ENCODE measurements at regions not wholly inside any gene's neighbourhood (a gene's known extent, or its start where the extent isn't known, plus 50 kb on each side); places are given as distances from the start of the nearest gene placed in this dataset.
"Not testable (repeated sequence)": the region's sequence is repeated elsewhere in the genome, so short reads cannot be mapped to it uniquely, and the experiment has no call there.

GRCh38 chr3:159364511-159364910 lies 562.7 kb downstream of the MFSD1 start:
- ATAC-seq (replicated peaks; ENCODE audit: extremely low read depth, poor library complexity, severe bottlenecking): no peak
- Mint-ChIP-seq H3K27me3 (no peaks in the 10 kb centered on the region), H3K4me1 (no peaks in the 10 kb centered on the region), H3K36me3 (ENCODE audit: insufficient read depth) (no peaks in the 10 kb centered on the region), H3K4me3 (no peak overlapping the region), H3K9me3 (peaks cover 11% of the 10 kb centered on the region), H3K27ac (ENCODE audit: low read depth) (no peak overlapping the region)
- no peak for DNase-seq (ENCODE audit: low spot score in 2 of 2)

DNA sequence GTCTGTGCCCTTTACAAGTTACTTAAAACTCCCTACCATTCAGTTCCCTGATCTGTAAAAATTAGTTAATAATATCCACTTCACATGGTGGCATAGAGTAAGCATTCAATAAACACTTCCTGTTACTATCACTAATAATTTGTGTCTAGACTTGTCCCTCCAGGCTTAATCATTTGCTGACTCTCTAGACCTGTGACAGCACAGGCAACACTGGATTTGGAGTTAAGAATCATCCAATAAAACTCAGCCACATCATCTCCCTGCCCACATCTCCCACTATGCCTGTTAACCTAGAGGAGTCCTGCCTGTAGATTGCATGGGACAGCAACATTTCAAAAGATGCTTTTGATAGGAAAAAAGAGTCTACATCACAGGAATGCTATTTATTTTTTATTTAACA lies 564.6 kb downstream of the MFSD1 start:
- ATAC-seq (replicated peaks; ENCODE audit: extremely low read depth, poor library complexity, severe bottlenecking): no peak
- Mint-ChIP-seq H3K36me3 (ENCODE audit: insufficient read depth) (no peaks in the 10 kb centered on the region), H3K27ac (ENCODE audit: low read depth) (no peak overlapping the region), H3K4me3 (no peak overlapping the region), H3K27me3 (no peaks in the 10 kb centered on the region), H3K9me3 (peaks cover 11% of the 10 kb centered on the region), H3K4me1 (no peaks in the 10 kb centered on the region)
- DNase-seq (ENCODE audit: low spot score in 2 of 2): no peak

GRCh38 chr3:159371961-159372360 lies 570.1 kb downstream of the MFSD1 start:
- Mint-ChIP-seq H3K9me3 (peaks cover 15% of the 10 kb centered on the region), H3K4me3 (no peak overlapping the region), H3K36me3 (ENCODE audit: insufficient read depth) (no peaks in the 10 kb centered on the region), H3K27me3 (no peaks in the 10 kb centered on the region), H3K4me1 (no peaks in the 10 kb centered on the region), H3K27ac (ENCODE audit: low read depth) (no peak overlapping the region)
- DNase-seq (ENCODE audit: low spot score in 2 of 2) (no peak), ATAC-seq (replicated peaks; ENCODE audit: extremely low read depth, poor library complexity, severe bottlenecking) (no peak)

GRCh38 chr3:159378396-159379194 lies 576.7 kb downstream of the MFSD1 start:
- H3K27ac Mint-ChIP-seq (ENCODE audit: low read depth): no peak overlapping the region
- no peaks in the 10 kb centered on the region for H3K4me1 Mint-ChIP-seq
- no peak for ATAC-seq (replicated peaks; ENCODE audit: extremely low read depth, poor library complexity, severe bottlenecking)
- no peaks in the 10 kb centered on the region for H3K27me3 Mint-ChIP-seq
- no peak for DNase-seq (ENCODE audit: low spot score in 2 of 2)
- no peak overlapping the region for H3K4me3 Mint-ChIP-seq
- H3K36me3 Mint-ChIP-seq (ENCODE audit: insufficient read depth): no peaks in the 10 kb centered on the region
- peaks cover 4% of the 10 kb centered on the region for H3K9me3 Mint-ChIP-seq

GRCh38 chr3:159380891-159381290 lies 579.0 kb downstream of the MFSD1 start:
- no peaks in the 10 kb centered on the region for H3K27me3 Mint-ChIP-seq
- DNase-seq (ENCODE audit: low spot score in 2 of 2) (no peak), ATAC-seq (replicated peaks; ENCODE audit: extremely low read depth, poor library complexity, severe bottlenecking) (no peak)
- no peak overlapping the region for H3K27ac Mint-ChIP-seq (ENCODE audit: low read depth)
- no peaks in the 10 kb centered on the region for H3K4me1 Mint-ChIP-seq
- no peak overlapping the region for H3K4me3 Mint-ChIP-seq
- peaks cover 2% of the 10 kb centered on the region for H3K9me3 Mint-ChIP-seq
- H3K36me3 Mint-ChIP-seq (ENCODE audit: insufficient read depth): no peaks in the 10 kb centered on the region

GRCh38 chr3:159390656-159391212 lies 588.9 kb downstream of the MFSD1 start:
- no peaks in the 10 kb centered on the region for H3K4me1 Mint-ChIP-seq
- H3K9me3 Mint-ChIP-seq: peaks cover 4% of the 10 kb centered on the region
- ATAC-seq (replicated peaks; ENCODE audit: extremely low read depth, poor library complexity, severe bottlenecking) (no peak), DNase-seq (ENCODE audit: low spot score in 2 of 2) (no peak)
- no peaks in the 10 kb centered on the region for H3K36me3 Mint-ChIP-seq (ENCODE audit: insufficient read depth)
- no peak overlapping the region for H3K4me3 Mint-ChIP-seq
- no peak overlapping the region for H3K27ac Mint-ChIP-seq (ENCODE audit: low read depth)
- no peaks in the 10 kb centered on the region for H3K27me3 Mint-ChIP-seq

- DNase-seq (ENCODE audit: low spot score in 2 of 2); H3K4me1 Mint-ChIP-seq; H3K36me3 Mint-ChIP-seq (ENCODE audit: insufficient read depth); ATAC-seq (replicated peaks; ENCODE audit: extremely low read depth, poor library complexity, severe bottlenecking); H3K4me3 Mint-ChIP-seq; H3K27me3 Mint-ChIP-seq; H3K9me3 Mint-ChIP-seq; H3K27ac Mint-ChIP-seq (ENCODE audit: low read depth): not testable (repeated sequence)
These were observed 591.0 kb upstream of the IL12A start for GRCh38 chr3:159397683-159398082.

DNA sequence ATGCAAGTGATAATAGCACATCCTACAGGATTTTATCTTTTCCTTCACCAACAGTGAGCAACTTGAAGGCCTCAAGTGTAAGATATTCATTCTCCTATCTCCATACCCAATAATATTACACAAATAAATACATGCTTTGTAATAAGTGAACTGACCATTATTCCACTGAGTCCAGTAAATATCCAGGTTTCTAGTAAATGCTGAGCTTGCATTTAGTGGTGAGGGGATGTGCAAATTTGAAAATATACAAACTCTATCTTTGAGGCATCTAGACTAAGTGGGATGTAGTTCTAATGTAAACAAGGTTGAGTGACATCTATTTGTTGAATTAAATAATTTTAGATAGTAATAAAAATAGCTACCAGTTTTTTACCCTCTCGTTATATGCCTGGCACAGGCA lies 587.6 kb upstream of the IL12A start:
- Mint-ChIP-seq H3K4me1 (no peaks in the 10 kb centered on the region), H3K9me3 (peaks cover 16% of the 10 kb centered on the region), H3K4me3 (no peak overlapping the region), H3K27ac (ENCODE audit: low read depth) (no peak overlapping the region), H3K27me3 (no peaks in the 10 kb centered on the region), H3K36me3 (ENCODE audit: insufficient read depth) (no peaks in the 10 kb centered on the region)
- ATAC-seq (replicated peaks; ENCODE audit: extremely low read depth, poor library complexity, severe bottlenecking): no peak
- DNase-seq (ENCODE audit: low spot score in 2 of 2): no peak

- not testable (repeated sequence) for H3K36me3 Mint-ChIP-seq (ENCODE audit: insufficient read depth); H3K4me3 Mint-ChIP-seq; H3K27ac Mint-ChIP-seq (ENCODE audit: low read depth); H3K4me1 Mint-ChIP-seq; H3K27me3 Mint-ChIP-seq; ATAC-seq (replicated peaks; ENCODE audit: extremely low read depth, poor library complexity, severe bottlenecking); DNase-seq (ENCODE audit: low spot score in 2 of 2)
- H3K9me3 Mint-ChIP-seq: peaks cover 40% of the 10 kb centered on the region
These were observed 578.9 kb upstream of the IL12A start for GRCh38 chr3:159409711-159410110.

- H3K36me3 Mint-ChIP-seq (ENCODE audit: insufficient read depth): no peaks in the 10 kb centered on the region
- no peak for ATAC-seq (replicated peaks; ENCODE audit: extremely low read depth, poor library complexity, severe bottlenecking)
- peaks cover 29% of the 10 kb centered on the region for H3K9me3 Mint-ChIP-seq
- no peaks in the 10 kb centered on the region for H3K4me1 Mint-ChIP-seq
- H3K4me3 Mint-ChIP-seq: no peak overlapping the region
- H3K27me3 Mint-ChIP-seq: no peaks in the 10 kb centered on the region
- H3K27ac Mint-ChIP-seq (ENCODE audit: low read depth): no peak overlapping the region
- no peak for DNase-seq (ENCODE audit: low spot score in 2 of 2)
These were observed 575.3 kb upstream of the IL12A start for GRCh38 chr3:159413319-159413718.

DNA sequence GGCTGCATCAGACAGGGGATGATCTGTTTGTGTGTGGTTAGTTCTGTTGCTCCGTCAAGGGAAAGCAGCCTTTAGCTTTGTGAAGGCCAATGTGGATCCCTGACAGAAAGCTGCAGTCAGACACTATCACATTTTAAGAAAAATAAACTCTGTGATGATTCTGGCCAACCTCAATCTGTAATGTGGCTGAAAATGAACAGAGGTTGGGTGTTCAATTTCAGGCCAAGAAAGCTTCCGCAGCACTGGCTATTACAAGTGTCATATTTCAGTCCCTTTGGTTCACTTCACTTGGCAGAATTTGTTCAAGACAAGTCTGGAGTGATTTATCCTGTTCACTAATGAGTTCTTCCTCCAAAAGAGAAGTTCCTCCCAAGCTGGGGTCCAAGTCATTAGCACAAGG lies 571.8 kb upstream of the IL12A start:
- Mint-ChIP-seq H3K27ac (ENCODE audit: low read depth) (no peak overlapping the region), H3K27me3 (no peaks in the 10 kb centered on the region), H3K36me3 (ENCODE audit: insufficient read depth) (no peaks in the 10 kb centered on the region), H3K4me1 (no peaks in the 10 kb centered on the region), H3K4me3 (no peak overlapping the region), H3K9me3 (peaks cover 22% of the 10 kb centered on the region)
- ATAC-seq (replicated peaks; ENCODE audit: extremely low read depth, poor library complexity, severe bottlenecking): no peak
- DNase-seq (ENCODE audit: low spot score in 2 of 2): no peak

GRCh38 chr3:159417761-159418160 lies 570.9 kb upstream of the IL12A start:
- Mint-ChIP-seq H3K27ac (ENCODE audit: low read depth) (no peak overlapping the region), H3K9me3 (peaks cover 19% of the 10 kb centered on the region), H3K4me3 (no peak overlapping the region), H3K27me3 (no peaks in the 10 kb centered on the region), H3K36me3 (ENCODE audit: insufficient read depth) (peaks cover 2% of the 10 kb centered on the region), H3K4me1 (no peaks in the 10 kb centered on the region)
- DNase-seq (ENCODE audit: low spot score in 2 of 2) (no peak), ATAC-seq (replicated peaks; ENCODE audit: extremely low read depth, poor library complexity, severe bottlenecking) (no peak)

Data from central memory CD8-positive, alpha-beta T cell (primary cell).